ENCODE measurements at regions not wholly inside any gene's neighbourhood (a gene's known extent, or its start where the extent isn't known, plus 50 kb on each side); places are given as distances from the start of the nearest gene placed in this dataset.
"Not testable (repeated sequence)": the region's sequence is repeated elsewhere in the genome, so short reads cannot be mapped to it uniquely, and the experiment has no call there.

GRCh38 chr16:60091071-60091470 is 1357.0 kb upstream of the GOT2 start:
- DNase-seq, result no peak

GRCh38 chr16:60087530-60087929 is 1353.4 kb upstream of the GOT2 start:
- DNase-seq, result no peak

GRCh38 chr16:60078819-60079218 is 1344.7 kb upstream of the GOT2 start:
- DNase-seq, result not testable (repeated sequence)

- no peak for DNase-seq
These were observed 1343.7 kb upstream of the GOT2 start for GRCh38 chr16:60077861-60078260.

- no peak for DNase-seq
These were observed 1340.3 kb upstream of the GOT2 start for GRCh38 chr16:60074378-60074777.

GRCh38 chr16:60073376-60073775 is 1339.3 kb upstream of the GOT2 start:
- DNase-seq, result no peak

- DNase-seq, result no peak
These were observed 1329.9 kb upstream of the GOT2 start for GRCh38 chr16:60064026-60064425.

- DNase-seq, result no peak
These were observed 1327.3 kb upstream of the GOT2 start for GRCh38 chr16:60061396-60061795.

- no peak for DNase-seq
These were observed 1326.6 kb upstream of the GOT2 start for GRCh38 chr16:60060731-60061130.

- no peak for DNase-seq
These were observed 1325.0 kb upstream of the GOT2 start for GRCh38 chr16:60059141-60059540.

GRCh38 chr16:60041671-60042070 is 1307.6 kb upstream of the GOT2 start:
- no peak for DNase-seq

- DNase-seq, result no peak
These were observed 1297.6 kb upstream of the GOT2 start for GRCh38 chr16:60031740-60032139.

GRCh38 chr16:60027351-60027750 is 1293.2 kb upstream of the GOT2 start:
- no peak for DNase-seq

- no peak for DNase-seq
These were observed 1279.0 kb upstream of the GOT2 start for GRCh38 chr16:60013076-60013475.

GRCh38 chr16:60001523-60001922 is 1267.4 kb upstream of the GOT2 start:
- DNase-seq, result no peak

- DNase-seq, result no peak
These were observed 1263.6 kb upstream of the GOT2 start for GRCh38 chr16:59997706-59998105.

GRCh38 chr16:59993101-59993500 is 1259.0 kb upstream of the GOT2 start:
- DNase-seq, result no peak

- no peak for DNase-seq
These were observed 1257.1 kb upstream of the GOT2 start for GRCh38 chr16:59991171-59991570.

GRCh38 chr16:59988591-59988990 is 1254.5 kb upstream of the GOT2 start:
- no peak for DNase-seq

- peak; percentile 1 for DNase-seq
These were observed 1241.8 kb upstream of the GOT2 start for GRCh38 chr16:59975953-59976352.

GRCh38 chr16:59973966-59974365 is 1239.8 kb upstream of the GOT2 start:
- DNase-seq, result no peak

- no peak for DNase-seq
These were observed 1237.1 kb upstream of the GOT2 start for GRCh38 chr16:59971264-59971663.

- DNase-seq, result no peak
These were observed 1230.3 kb upstream of the GOT2 start for GRCh38 chr16:59964232-59964924.

GRCh38 chr16:59959311-59959710 is 1225.2 kb upstream of the GOT2 start:
- no peak for DNase-seq

GRCh38 chr16:59950431-59950830 is 1216.3 kb upstream of the GOT2 start:
- no peak for DNase-seq
